Gastrocnemius medialis (tissue), 4 donors: ENCODE measurements at regions not wholly inside any gene's neighbourhood (a gene's known extent, or its start where the extent isn't known, plus 50 kb on each side); places are given as distances from the start of the nearest gene placed in this dataset.

Experiments used
- ATAC-seq, 2 donors: fragments of 150-250 bp; one replicate each; pipeline ENCODE4 v1.9.1; 2016
- DNase-seq, 2 donors: peaks; one replicate each; pipeline ENCODE4 v3.0.0-alpha.2; 2019
- H3K27ac ChIP-seq, 4 donors: fragments of 200-600 bp; sonication (generic); 1 replicate in 1 of 4; 2 replicates in 3 of 4; pipeline ENCODE4 v1.5.1; 2016 to 2018; ENCODE audit warnings: mild to moderate bottlenecking in 2 of 4, moderate library complexity in 1 of 4
- H3K27me3 ChIP-seq, 3 donors: fragments of 200-600 bp; sonication (generic) in 2 of 3; 1 replicate in 1 of 3; 2 replicates in 2 of 3; pipeline versions ENCODE4 v1.5.1 to v1.6.0; 2016 to 2019; ENCODE audit warnings: mild to moderate bottlenecking in 1 of 3, moderate library complexity in 1 of 3
- H3K36me3 ChIP-seq, 2 donors: fragments of 200-600 bp; sonication (generic) in 1 of 2; one replicate each; pipeline ENCODE4 v1.5.1; 2017 to 2018
- H3K4me1 ChIP-seq, 2 donors: fragments of 200-600 bp; sonication (generic) in 1 of 2; one replicate each; pipeline ENCODE4 v1.5.1; 2016 to 2017; ENCODE audit warnings: mild to moderate bottlenecking in 2 of 2
- H3K4me3 ChIP-seq, 4 donors: fragments of 200-600 bp; sonication (generic) in 3 of 4; 1 replicate in 1 of 4; 2 replicates in 3 of 4; pipeline ENCODE4 v1.5.1; 2016 to 2019; ENCODE audit warnings: mild to moderate bottlenecking in 2 of 4
- H3K9me3 ChIP-seq, 3 donors: fragments of 200-600 bp; sonication (generic) in 2 of 3; 1 replicate in 1 of 3; 2 replicates in 2 of 3; pipeline ENCODE4 v1.5.1; 2016 to 2019
- POLR2A ChIP-seq, 2 donors: fragments of 450-650 bp; IDR thresholded peaks; one replicate each; pipeline ENCODE4 v1.6.1; 2017; ENCODE audit warnings: antibody characterized with exemption in 2 of 2, mild to moderate bottlenecking in 2 of 2, moderate library complexity in 2 of 2
- in situ Hi-C, 4 donors: fragments of 200-750 bp; cut with MboI; loops; one replicate each; pipeline versions ENCODE4 v1.15.0 to v1.8.0; 2017; ENCODE audit warnings: low sequenced_read_pairs in 4 of 4
- intact Hi-C: fragments of 100-400 bp; cut with DNase I; formaldehyde crosslinking; loops from one replicate; pipeline ENCODE4 v1.15.1; 2023; ENCODE audit warnings: low total_unique reads
- TF ChIP-seq, protein P1 (sequence below), 5 experiments: fragments of 450-650 bp in 3 of 5; fragments of 200-600 bp in 2 of 5; sonication (generic) in 2 of 5; IDR thresholded peaks in 4 of 5; conservative IDR thresholded peaks in 1 of 5; 1 replicate in 4 of 5; 2 replicates in 1 of 5; pipeline ENCODE4 v1.5.1; 2016 to 2019; ENCODE audit warnings: antibody characterized with exemption in 5 of 5, mild to moderate bottlenecking in 3 of 5, moderate library complexity in 3 of 5

DNA sequence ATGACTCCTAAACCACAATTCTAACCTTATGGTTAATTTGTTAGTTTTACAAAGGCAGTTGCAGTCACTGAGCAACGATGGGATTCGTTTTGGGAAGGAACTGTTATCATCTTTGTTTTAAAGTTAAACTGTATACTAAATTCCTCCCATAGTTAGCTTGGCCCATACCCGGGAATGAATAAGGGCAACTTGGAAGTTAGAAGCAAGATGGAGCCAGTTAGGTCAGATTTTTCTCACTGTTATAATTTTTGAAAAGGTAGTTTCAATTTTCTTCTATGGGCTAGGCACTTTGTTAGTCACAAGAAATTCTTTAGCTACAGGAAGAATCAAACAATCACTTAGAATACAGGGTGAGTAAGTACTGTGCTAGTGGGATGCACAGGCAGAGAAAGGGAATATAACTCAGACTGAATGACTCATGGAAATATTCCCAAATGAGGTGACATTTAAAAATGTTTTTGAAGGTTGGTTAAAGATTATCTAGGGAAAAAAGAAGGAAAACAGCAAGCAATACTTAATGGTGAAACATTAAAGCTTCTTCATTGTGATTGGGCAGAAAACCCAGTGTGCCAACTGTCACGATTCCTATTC lies 153.6 kb downstream of the MAGEB17 start:
- no peaks in the 10 kb centered on the region for H3K27me3 ChIP-seq
- no peak for TF ChIP-seq POLR2A (IDR thresholded peaks at IDR 0.05)
- TF ChIP-seq, protein P1, sequence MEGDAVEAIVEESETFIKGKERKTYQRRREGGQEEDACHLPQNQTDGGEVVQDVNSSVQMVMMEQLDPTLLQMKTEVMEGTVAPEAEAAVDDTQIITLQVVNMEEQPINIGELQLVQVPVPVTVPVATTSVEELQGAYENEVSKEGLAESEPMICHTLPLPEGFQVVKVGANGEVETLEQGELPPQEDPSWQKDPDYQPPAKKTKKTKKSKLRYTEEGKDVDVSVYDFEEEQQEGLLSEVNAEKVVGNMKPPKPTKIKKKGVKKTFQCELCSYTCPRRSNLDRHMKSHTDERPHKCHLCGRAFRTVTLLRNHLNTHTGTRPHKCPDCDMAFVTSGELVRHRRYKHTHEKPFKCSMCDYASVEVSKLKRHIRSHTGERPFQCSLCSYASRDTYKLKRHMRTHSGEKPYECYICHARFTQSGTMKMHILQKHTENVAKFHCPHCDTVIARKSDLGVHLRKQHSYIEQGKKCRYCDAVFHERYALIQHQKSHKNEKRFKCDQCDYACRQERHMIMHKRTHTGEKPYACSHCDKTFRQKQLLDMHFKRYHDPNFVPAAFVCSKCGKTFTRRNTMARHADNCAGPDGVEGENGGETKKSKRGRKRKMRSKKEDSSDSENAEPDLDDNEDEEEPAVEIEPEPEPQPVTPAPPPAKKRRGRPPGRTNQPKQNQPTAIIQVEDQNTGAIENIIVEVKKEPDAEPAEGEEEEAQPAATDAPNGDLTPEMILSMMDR (IDR thresholded peaks at IDR 0.05 in 4 of 5, conservative IDR thresholded peaks at IDR 0.05 in 1 of 5) = no peak
- DNase-seq (no peak), ATAC-seq (no peak)
- H3K4me1 ChIP-seq = no peaks in the 10 kb centered on the region
- in situ Hi-C loops (no loop called here), intact Hi-C loops (no loop called here)
- H3K27ac ChIP-seq = no peak overlapping the region
- no peaks in the 10 kb centered on the region for H3K36me3 ChIP-seq
- no peaks in the 10 kb centered on the region for H3K9me3 ChIP-seq
- no peak overlapping the region for H3K4me3 ChIP-seq

DNA sequence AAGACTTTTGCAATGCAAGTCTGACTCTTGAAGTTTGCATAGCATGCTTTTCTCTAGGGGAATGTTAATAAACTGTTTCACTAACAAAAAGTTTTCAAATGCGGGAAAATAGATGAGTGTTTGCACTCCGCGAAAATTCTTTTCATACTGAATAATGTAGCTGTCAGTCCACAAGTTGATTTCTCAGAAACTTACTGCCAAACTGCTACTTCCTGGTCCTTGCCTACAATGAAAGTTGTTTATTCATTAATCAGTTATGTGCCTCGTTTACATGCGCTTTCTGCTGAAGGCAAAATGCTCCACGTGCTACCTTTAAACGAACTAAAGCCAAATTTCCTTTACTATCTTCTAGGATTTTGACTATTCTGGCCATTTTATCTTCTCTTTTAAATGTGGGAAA lies 166.2 kb downstream of the MAGEB17 start:
- intact Hi-C loops = no loop called here
- Histone ChIP-seq H3K36me3 (no peaks in the 10 kb centered on the region), H3K9me3 (no peaks in the 10 kb centered on the region), H3K4me3 (no peak overlapping the region), H3K27ac (no peak overlapping the region), H3K4me1 (no peaks in the 10 kb centered on the region), H3K27me3 (no peaks in the 10 kb centered on the region)
- ATAC-seq (no peak), DNase-seq (no peak)
- TF ChIP-seq, protein P1 (IDR thresholded peaks at IDR 0.05 in 4 of 5, conservative IDR thresholded peaks at IDR 0.05 in 1 of 5) = no peak
- TF ChIP-seq POLR2A (IDR thresholded peaks at IDR 0.05) = no peak
- in situ Hi-C loops = loop anchor here in 1 of 4 donors (25.0 kb wide), 1 partner anchor 104 kb away; no protein-coding TSS in a partner anchor

DNA sequence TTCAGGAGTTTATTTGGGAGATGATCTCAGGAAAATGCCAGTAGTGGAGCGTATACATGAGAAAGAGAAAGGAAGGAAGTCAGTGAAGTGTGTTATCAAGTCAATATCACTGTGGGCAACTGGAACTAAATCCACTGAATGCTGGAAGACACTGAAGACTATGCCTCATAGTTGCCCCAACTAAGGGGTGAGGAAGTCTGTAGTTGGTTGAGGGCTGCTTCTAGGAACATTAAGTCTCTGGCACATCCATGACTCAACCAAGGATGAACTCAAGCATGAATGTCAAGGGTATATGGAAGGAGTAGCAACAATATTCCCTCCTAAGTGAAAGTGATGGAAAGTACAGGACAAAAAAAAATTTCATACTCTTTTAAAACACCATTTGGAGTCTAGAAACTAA lies 167.9 kb downstream of the MAGEB17 start:
- TF ChIP-seq, protein P1 (IDR thresholded peaks at IDR 0.05 in 4 of 5, conservative IDR thresholded peaks at IDR 0.05 in 1 of 5) = no peak

DNA sequence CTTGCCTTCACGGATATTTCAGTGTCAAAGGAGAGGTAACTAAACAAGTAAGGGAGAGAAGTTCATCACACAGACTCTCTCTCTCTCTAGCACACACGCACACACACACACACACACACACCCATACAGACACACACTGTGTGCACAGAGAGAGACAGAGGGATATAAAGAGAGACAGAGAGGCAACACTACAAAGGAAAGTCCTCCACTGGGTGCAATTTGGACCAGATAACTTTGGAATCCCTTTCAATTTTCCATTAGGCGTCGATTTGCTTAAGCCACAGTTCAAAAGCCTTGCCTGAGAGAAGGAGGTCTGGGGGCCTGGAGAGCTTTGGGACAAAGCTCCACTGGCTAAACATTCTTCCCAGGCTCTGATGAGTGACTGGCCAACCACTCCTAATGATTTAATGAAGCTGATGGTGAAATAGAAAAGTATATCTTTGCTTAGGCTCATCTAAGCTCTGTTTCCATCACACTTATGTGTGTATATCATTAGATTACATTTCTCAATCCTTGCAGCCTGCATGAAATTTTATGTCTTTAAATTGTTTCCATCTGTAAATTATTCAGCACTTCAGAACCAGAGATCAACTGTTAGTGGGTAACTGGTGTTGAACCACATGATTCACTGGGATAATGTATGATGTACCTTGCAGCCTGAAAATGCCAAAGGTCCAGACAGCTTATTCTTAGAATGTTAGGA lies 180.8 kb downstream of the MAGEB17 start:
- Histone ChIP-seq H3K27me3 (no peaks in the 10 kb centered on the region), H3K4me3 (no peak overlapping the region), H3K4me1 (no peaks in the 10 kb centered on the region), H3K9me3 (no peaks in the 10 kb centered on the region), H3K27ac (no peak overlapping the region), H3K36me3 (no peaks in the 10 kb centered on the region)
- no peak for DNase-seq
- in situ Hi-C loops (loop anchor here in 1 of 4 donors (25.0 kb wide), 1 partner anchor 89 kb away; no protein-coding TSS in a partner anchor), intact Hi-C loops (no loop called here)
- TF ChIP-seq, protein P1 (IDR thresholded peaks at IDR 0.05 in 4 of 5, conservative IDR thresholded peaks at IDR 0.05 in 1 of 5) = no peak
- no peak for TF ChIP-seq POLR2A (IDR thresholded peaks at IDR 0.05)
- ATAC-seq = no peak

More for the DNA sequence above, 167.9 kb downstream of the MAGEB17 start:
- no peaks in the 10 kb centered on the region for H3K27me3 ChIP-seq
- no peaks in the 10 kb centered on the region for H3K36me3 ChIP-seq
- no peaks in the 10 kb centered on the region for H3K9me3 ChIP-seq
- no peaks in the 10 kb centered on the region for H3K4me1 ChIP-seq
- no peak overlapping the region for H3K27ac ChIP-seq
- in situ Hi-C loops (loop anchor here in 1 of 4 donors (25.0 kb wide), 1 partner anchor 102 kb away; no protein-coding TSS in a partner anchor), intact Hi-C loops (no loop called here)
- ATAC-seq = no peak
- no peak overlapping the region for H3K4me3 ChIP-seq
- DNase-seq = no peak
